ENCODE measurements at regions not wholly inside any gene's neighbourhood (a gene's known extent, or its start where the extent isn't known, plus 50 kb on each side); places are given as distances from the start of the nearest gene placed in this dataset.

DNA sequence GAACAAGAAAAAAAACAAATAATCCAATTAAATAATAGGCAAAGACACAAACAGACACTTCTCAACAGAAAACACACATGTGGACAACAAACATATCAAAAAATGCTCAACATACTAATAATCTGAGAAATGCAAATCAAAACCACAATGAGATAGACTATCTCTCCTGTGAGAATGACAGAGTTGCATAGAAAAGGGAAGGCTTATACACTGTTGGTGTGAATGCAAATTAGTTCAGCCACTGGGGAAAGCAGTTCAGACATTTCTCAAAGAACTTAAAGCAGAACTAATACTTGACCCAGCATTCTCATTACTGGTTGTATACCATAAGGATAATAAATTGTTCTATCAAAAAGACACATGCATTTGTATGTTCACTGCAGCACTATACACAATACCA lies 637.8 kb upstream of the LUZP2 start:
- Mint-ChIP-seq H3K4me3 (ENCODE audit: low read depth) (no peak overlapping the region), H3K27ac (no peak overlapping the region), H3K27me3 (no peaks in the 10 kb centered on the region), H3K36me3 (ENCODE audit: insufficient read depth) (no peaks in the 10 kb centered on the region), H3K9me3 (ENCODE audit: low read depth) (peaks cover 5% of the 10 kb centered on the region), H3K4me1 (ENCODE audit: low read depth) (no peaks in the 10 kb centered on the region)
- DNase-seq (ENCODE audit: low spot score, unreplicated experiment) = no peak
- TF ChIP-seq, protein P1, sequence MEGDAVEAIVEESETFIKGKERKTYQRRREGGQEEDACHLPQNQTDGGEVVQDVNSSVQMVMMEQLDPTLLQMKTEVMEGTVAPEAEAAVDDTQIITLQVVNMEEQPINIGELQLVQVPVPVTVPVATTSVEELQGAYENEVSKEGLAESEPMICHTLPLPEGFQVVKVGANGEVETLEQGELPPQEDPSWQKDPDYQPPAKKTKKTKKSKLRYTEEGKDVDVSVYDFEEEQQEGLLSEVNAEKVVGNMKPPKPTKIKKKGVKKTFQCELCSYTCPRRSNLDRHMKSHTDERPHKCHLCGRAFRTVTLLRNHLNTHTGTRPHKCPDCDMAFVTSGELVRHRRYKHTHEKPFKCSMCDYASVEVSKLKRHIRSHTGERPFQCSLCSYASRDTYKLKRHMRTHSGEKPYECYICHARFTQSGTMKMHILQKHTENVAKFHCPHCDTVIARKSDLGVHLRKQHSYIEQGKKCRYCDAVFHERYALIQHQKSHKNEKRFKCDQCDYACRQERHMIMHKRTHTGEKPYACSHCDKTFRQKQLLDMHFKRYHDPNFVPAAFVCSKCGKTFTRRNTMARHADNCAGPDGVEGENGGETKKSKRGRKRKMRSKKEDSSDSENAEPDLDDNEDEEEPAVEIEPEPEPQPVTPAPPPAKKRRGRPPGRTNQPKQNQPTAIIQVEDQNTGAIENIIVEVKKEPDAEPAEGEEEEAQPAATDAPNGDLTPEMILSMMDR (IDR thresholded peaks at IDR 0.05; ENCODE audit: unreplicated experiment) = no peak

DNA sequence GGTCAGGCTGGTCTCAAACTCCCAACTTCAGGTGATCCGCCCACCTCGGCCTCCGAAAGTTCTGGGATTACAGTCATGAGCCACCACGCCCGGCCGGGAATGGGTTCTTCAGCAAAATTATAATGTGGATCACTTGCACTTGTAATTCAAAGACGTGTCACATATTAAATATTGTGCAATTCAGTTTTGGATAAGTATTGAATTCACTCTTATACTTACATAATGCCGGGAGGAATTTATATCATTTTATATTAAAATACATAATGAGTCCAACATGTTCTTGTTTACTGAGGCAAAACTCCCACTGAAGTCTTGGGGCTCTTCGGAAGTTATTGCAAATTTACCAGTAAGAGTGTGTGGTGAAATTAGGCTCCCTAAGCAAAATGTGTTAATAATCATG lies 635.2 kb upstream of the LUZP2 start:
- TF ChIP-seq, protein P1 (IDR thresholded peaks at IDR 0.05; ENCODE audit: unreplicated experiment) = no peak

DNA sequence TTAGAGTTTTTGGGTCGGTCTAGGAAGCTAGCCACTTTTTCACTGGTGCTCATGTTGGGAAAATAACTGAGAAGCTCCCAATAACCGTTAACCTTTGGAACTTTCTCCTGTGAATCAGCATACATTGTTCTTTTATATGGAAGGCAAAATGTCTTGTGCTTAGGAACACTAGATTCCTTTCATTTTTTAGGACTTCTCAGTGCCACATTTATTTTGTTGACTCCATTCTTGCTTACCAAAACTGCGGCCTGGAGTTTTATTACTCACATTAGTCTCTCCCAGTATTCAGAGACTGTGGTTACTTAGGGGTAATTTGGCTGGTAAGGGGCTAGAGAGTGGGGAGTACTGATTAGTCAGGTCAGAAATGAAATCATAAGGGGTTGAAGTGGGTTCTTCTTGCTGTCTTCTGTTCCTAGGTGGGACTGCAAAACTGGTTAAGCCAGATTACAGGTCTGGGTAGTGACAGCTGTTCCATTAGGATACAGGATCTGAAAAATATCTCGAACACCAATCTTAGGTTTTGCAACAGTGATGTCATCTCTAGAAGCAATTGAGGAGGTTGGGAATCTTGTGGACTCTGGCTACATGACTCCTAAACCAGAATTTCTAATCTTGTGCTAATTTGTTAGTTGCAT lies 631.4 kb upstream of the LUZP2 start:
- peaks cover 2% of the 10 kb centered on the region for H3K36me3 Mint-ChIP-seq (ENCODE audit: insufficient read depth)
- no peak for DNase-seq (ENCODE audit: low spot score, unreplicated experiment)

More for the DNA sequence above, 635.2 kb upstream of the LUZP2 start:
- H3K4me3 Mint-ChIP-seq (ENCODE audit: low read depth) = no peak overlapping the region
- DNase-seq (ENCODE audit: low spot score, unreplicated experiment) = no peak
- H3K27me3 Mint-ChIP-seq = no peaks in the 10 kb centered on the region
- H3K27ac Mint-ChIP-seq = no peak overlapping the region
- no peaks in the 10 kb centered on the region for H3K36me3 Mint-ChIP-seq (ENCODE audit: insufficient read depth)
- H3K4me1 Mint-ChIP-seq (ENCODE audit: low read depth) = peaks cover 9% of the 10 kb centered on the region
- H3K9me3 Mint-ChIP-seq (ENCODE audit: low read depth) = peaks cover 5% of the 10 kb centered on the region

DNA sequence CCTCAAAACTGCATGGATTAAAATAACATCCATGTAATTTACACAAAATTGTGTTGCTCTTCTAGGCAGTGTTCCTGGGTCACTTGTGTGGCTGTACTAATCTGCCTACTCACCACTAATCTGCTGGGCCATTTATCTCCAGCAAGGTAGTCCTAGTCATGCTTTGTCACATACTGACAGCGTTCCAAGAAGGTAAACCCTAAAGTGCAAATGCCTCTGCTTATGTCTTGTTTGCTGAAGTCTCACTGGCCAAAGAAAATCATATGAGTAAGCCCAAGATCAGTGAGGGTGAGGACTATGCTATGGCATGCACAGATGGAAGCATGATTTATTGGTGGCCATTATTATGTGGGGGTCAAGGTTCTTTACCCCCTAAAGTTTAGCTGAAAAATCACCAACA lies 630.2 kb upstream of the LUZP2 start:
- no peak overlapping the region for H3K4me3 Mint-ChIP-seq (ENCODE audit: low read depth)
- no peaks in the 10 kb centered on the region for H3K27me3 Mint-ChIP-seq
- H3K9me3 Mint-ChIP-seq (ENCODE audit: low read depth) = peaks cover 10% of the 10 kb centered on the region
- H3K4me1 Mint-ChIP-seq (ENCODE audit: low read depth) = peaks cover 20% of the 10 kb centered on the region
- no peak for DNase-seq (ENCODE audit: low spot score, unreplicated experiment)
- TF ChIP-seq, protein P1 (IDR thresholded peaks at IDR 0.05; ENCODE audit: unreplicated experiment) = no peak
- peaks cover 2% of the 10 kb centered on the region for H3K36me3 Mint-ChIP-seq (ENCODE audit: insufficient read depth)
- H3K27ac Mint-ChIP-seq = no peak overlapping the region

More for the DNA sequence above, 631.4 kb upstream of the LUZP2 start:
- H3K4me3 Mint-ChIP-seq (ENCODE audit: low read depth) = no peak overlapping the region
- TF ChIP-seq, protein P1 (IDR thresholded peaks at IDR 0.05; ENCODE audit: unreplicated experiment) = no peak
- H3K27me3 Mint-ChIP-seq = no peaks in the 10 kb centered on the region
- H3K9me3 Mint-ChIP-seq (ENCODE audit: low read depth) = peaks cover 10% of the 10 kb centered on the region
- H3K4me1 Mint-ChIP-seq (ENCODE audit: low read depth) = peaks cover 13% of the 10 kb centered on the region
- H3K27ac Mint-ChIP-seq = no peak overlapping the region

DNA sequence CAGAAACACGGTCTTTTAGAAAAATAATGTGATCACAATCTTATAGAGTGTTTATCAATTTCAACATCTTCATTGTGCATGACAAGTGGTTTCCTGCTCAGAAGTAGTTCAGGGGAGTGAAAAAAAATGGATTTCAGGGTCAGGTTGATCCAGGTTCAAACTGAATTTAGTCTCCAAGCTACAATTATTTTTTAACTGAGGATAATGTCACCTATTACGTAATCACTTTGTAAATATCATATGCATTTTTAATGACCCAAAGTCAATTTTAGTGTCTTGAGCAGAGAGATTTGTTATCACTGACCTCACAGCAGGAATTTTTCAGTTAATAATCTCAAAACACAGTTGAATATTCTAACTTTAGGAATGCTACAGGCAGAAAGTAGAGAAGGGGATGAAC lies 627.2 kb upstream of the LUZP2 start:
- no peak overlapping the region for H3K4me3 Mint-ChIP-seq (ENCODE audit: low read depth)
- H3K9me3 Mint-ChIP-seq (ENCODE audit: low read depth) = peaks cover 10% of the 10 kb centered on the region
- peaks cover 2% of the 10 kb centered on the region for H3K36me3 Mint-ChIP-seq (ENCODE audit: insufficient read depth)
- no peak for DNase-seq (ENCODE audit: low spot score, unreplicated experiment)
- TF ChIP-seq, protein P1 (IDR thresholded peaks at IDR 0.05; ENCODE audit: unreplicated experiment) = no peak
- H3K27me3 Mint-ChIP-seq = no peaks in the 10 kb centered on the region
- no peak overlapping the region for H3K27ac Mint-ChIP-seq
- peaks cover 20% of the 10 kb centered on the region for H3K4me1 Mint-ChIP-seq (ENCODE audit: low read depth)

All from progenitor cell of endocrine pancreas (in vitro differentiated cells).